Caco-2 (cell line): ENCODE measurements at regions not wholly inside any gene's neighbourhood (a gene's known extent, or its start where the extent isn't known, plus 50 kb on each side); places are given as distances from the start of the nearest gene placed in this dataset.

ENCODE experiments used
- BruUV-seq: library from RNA; stranded (reverse); fragments of 400-500 nt; replicated peaks from 2 replicates; lab custom pipeline; 2021; lab: Mats Ljungman, UMichigan
- CTCF ChIA-PET: fragments of 300-600 bp; sonication (Branson Sonifier 250); formaldehyde crosslinking; loops from one replicate; lab custom pipeline; 2022; ENCODE audit warnings: antibody characterized with exemption; lab: Charles Lee
- POLR2A ChIA-PET: fragments of 300-600 bp; sonication (Branson Sonifier 250); formaldehyde crosslinking; loops from one replicate; lab custom pipeline; 2022; ENCODE audit warnings: antibody characterized with exemption; lab: Charles Lee
- DNase-seq, 2 experiments: peaks; one replicate each; pipeline versions ENCODE4 v3.0.0 to v3.0.0-alpha.2; 2020 to 2022
- H3K27me3 ChIP-seq: replicated peaks from 2 replicates; pipeline ENCODE4 v1.6.0; 2011; ENCODE audit warnings: low read length; ENCODE audit not compliant: control insufficient read depth, insufficient read depth
- H3K36me3 ChIP-seq: 2 replicates; pipeline ENCODE4 v1.5.1; 2011; ENCODE audit warnings: low read length; ENCODE audit not compliant: control insufficient read depth, insufficient read depth
- H3K4me1 ChIP-seq: fragments of 250-450 bp; sonication (Bioruptor Pico); 2 replicates; pipeline ENCODE4 v1.5.1; 2020; ENCODE audit warnings: mild to moderate bottlenecking
- H3K4me3 ChIP-seq: 2 replicates; pipeline ENCODE4 v1.5.1; 2011; ENCODE audit warnings: low read depth, mild to moderate bottlenecking, control low read depth, low read length
- H3K9me3 ChIP-seq: fragments of 250-450 bp; sonication (Bioruptor Pico); 2 replicates; pipeline ENCODE4 v1.5.1; 2020; ENCODE audit warnings: mild to moderate bottlenecking, moderate library complexity
- H3K27ac Mint-ChIP-seq: one replicate; pipeline ENCODE4 v1.8.0; 2022; ENCODE audit warnings: mixed read lengths; ENCODE audit not compliant: unreplicated experiment
- H3K27me3 Mint-ChIP-seq: one replicate; pipeline ENCODE4 v1.8.0; 2022; ENCODE audit warnings: mixed read lengths; ENCODE audit not compliant: insufficient read depth, unreplicated experiment
- H3K36me3 Mint-ChIP-seq: one replicate; pipeline ENCODE4 v1.8.0; 2022; ENCODE audit warnings: mild to moderate bottlenecking, mixed read lengths; ENCODE audit not compliant: insufficient read depth, unreplicated experiment
- H3K4me1 Mint-ChIP-seq: one replicate; pipeline ENCODE4 v1.8.0; 2022; ENCODE audit warnings: low read depth, mixed read lengths; ENCODE audit not compliant: unreplicated experiment
- H3K4me3 Mint-ChIP-seq: one replicate; pipeline ENCODE4 v1.8.0; 2022; ENCODE audit warnings: mild to moderate bottlenecking, moderate library complexity, mixed read lengths; ENCODE audit not compliant: unreplicated experiment
- H3K9me3 Mint-ChIP-seq: one replicate; pipeline ENCODE4 v1.8.0; 2022; ENCODE audit warnings: mixed read lengths; ENCODE audit not compliant: unreplicated experiment
- intact Hi-C: fragments of 100-400 bp; cut with micrococcal nuclease; formaldehyde crosslinking; loops from one replicate; pipeline ENCODE4 v1.10.0; 2022; ENCODE audit not compliant: unreplicated experiment
- TF ChIP-seq, protein P1 (sequence below), 2 experiments: fragments of 200-600 bp in 1 of 2; IDR thresholded peaks; 1 replicate in 1 of 2; 2 replicates in 1 of 2; pipeline versions ENCODE4 v1.5.1 to v1.8.0; 2011 to 2022; ENCODE audit warnings: antibody characterized with exemption in 1 of 2, control low read depth in 1 of 2, inconsistent platforms in 1 of 2, low read depth in 1 of 2, low read length in 1 of 2, mild to moderate bottlenecking in 1 of 2, moderate library complexity in 1 of 2; ENCODE audit not compliant: insufficient read depth in 1 of 2, severe bottlenecking in 1 of 2, unreplicated experiment in 1 of 2

DNA sequence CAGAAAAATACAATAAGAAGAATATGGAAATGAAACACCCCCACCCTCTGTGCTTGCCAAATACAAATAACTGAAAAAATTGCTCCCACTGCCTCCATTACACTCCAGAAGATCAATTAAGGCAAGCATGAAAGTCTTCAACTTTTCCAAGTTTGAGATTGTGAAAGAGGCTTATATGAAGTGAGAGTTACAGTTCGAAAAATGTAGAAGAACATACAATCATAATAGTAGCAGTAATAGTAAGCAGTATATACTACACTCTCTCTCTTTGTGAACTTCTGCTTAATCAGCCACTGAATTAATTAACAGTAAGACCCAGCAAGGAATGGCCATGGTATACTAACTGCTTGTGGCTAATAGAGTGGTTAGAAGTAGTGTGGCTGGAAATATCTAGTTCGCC is 923.2 kb downstream of the RPA4 start:
- intact Hi-C loops, result no loop called here
- Mint-ChIP-seq H3K9me3 (no peaks in the 10 kb centered on the region), H3K27me3 (no peaks in the 10 kb centered on the region), H3K36me3 (no peaks in the 10 kb centered on the region), H3K4me3 (no peak overlapping the region), H3K4me1 (no peaks in the 10 kb centered on the region), H3K27ac (no peak overlapping the region)
- Histone ChIP-seq H3K4me1 (no peaks in the 10 kb centered on the region), H3K4me3 (no peak overlapping the region), H3K9me3 (no peaks in the 10 kb centered on the region), H3K36me3 (no peaks in the 10 kb centered on the region), H3K27me3 (no peaks in the 10 kb centered on the region)
- TF ChIP-seq, protein P1, sequence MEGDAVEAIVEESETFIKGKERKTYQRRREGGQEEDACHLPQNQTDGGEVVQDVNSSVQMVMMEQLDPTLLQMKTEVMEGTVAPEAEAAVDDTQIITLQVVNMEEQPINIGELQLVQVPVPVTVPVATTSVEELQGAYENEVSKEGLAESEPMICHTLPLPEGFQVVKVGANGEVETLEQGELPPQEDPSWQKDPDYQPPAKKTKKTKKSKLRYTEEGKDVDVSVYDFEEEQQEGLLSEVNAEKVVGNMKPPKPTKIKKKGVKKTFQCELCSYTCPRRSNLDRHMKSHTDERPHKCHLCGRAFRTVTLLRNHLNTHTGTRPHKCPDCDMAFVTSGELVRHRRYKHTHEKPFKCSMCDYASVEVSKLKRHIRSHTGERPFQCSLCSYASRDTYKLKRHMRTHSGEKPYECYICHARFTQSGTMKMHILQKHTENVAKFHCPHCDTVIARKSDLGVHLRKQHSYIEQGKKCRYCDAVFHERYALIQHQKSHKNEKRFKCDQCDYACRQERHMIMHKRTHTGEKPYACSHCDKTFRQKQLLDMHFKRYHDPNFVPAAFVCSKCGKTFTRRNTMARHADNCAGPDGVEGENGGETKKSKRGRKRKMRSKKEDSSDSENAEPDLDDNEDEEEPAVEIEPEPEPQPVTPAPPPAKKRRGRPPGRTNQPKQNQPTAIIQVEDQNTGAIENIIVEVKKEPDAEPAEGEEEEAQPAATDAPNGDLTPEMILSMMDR (IDR thresholded peaks at IDR 0.05; ENCODE audit: insufficient read depth in 1 of 2, low read depth in 1 of 2, low read length in 1 of 2, severe bottlenecking in 1 of 2, unreplicated experiment in 1 of 2), result no peak
- no peak for DNase-seq
- POLR2A ChIA-PET, result no interaction called here
- BruUV-seq, result no TSS peak
- CTCF ChIA-PET, result no interaction called here

DNA sequence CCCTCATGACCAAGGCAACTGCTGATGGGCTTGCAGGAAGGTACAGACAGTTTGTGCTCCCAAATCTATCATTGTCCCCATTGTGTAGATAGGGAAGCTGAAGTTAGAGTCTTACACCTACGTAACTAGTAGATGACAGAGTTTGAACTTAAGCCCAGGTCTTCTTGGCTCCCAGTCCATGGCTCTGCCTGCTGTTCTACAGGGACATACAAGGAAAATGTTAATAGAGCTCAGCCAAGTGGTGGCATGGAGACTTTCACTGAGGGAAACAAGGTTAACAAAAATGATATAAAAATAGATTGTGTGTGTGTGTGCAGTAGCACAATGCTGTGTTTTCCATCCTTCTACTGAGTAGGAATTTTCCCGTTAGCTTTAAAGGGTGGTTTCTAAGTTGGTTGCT is 936.5 kb downstream of the RPA4 start:
- Histone ChIP-seq H3K27me3 (no peaks in the 10 kb centered on the region), H3K4me3 (no peak overlapping the region), H3K36me3 (no peaks in the 10 kb centered on the region), H3K9me3 (no peaks in the 10 kb centered on the region), H3K4me1 (no peaks in the 10 kb centered on the region)
- no peak overlapping the region for H3K4me3 Mint-ChIP-seq
- BruUV-seq, result no TSS peak
- no peaks in the 10 kb centered on the region for H3K9me3 Mint-ChIP-seq
- H3K36me3 Mint-ChIP-seq, result no peaks in the 10 kb centered on the region
- ChIA-PET POLR2A (no interaction called here), CTCF (no interaction called here)
- TF ChIP-seq, protein P1 (IDR thresholded peaks at IDR 0.05; ENCODE audit: insufficient read depth in 1 of 2, low read depth in 1 of 2, low read length in 1 of 2, severe bottlenecking in 1 of 2, unreplicated experiment in 1 of 2), result no peak
- intact Hi-C loops, result no loop called here
- H3K4me1 Mint-ChIP-seq, result no peaks in the 10 kb centered on the region
- H3K27me3 Mint-ChIP-seq, result peaks cover 3% of the 10 kb centered on the region
- no peak for DNase-seq
- H3K27ac Mint-ChIP-seq, result no peak overlapping the region

DNA sequence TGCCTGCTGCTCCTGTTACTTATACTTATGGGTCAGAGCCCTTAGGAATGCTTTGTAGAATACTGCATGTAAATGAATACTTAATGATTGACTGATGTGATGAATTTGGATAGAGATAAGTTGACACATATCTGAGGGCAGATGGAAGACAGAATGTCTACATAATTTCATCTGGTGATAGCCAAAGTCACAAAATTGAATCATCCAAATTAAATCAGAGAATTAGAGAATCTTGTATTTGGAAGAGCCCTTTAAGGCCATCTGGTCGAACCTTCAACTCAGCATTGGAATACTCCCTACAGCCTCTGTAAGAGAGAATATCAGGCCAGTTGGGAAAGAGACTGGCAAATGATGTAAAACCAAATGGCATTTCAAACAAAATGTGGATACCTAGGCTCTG is 944.8 kb downstream of the RPA4 start:
- H3K27me3 Mint-ChIP-seq, result peaks cover 3% of the 10 kb centered on the region
- DNase-seq, result no peak
- CTCF ChIA-PET, result no interaction called here
- intact Hi-C loops, result no loop called here
- H3K9me3 ChIP-seq, result no peaks in the 10 kb centered on the region
- TF ChIP-seq, protein P1 (IDR thresholded peaks at IDR 0.05; ENCODE audit: insufficient read depth in 1 of 2, low read depth in 1 of 2, low read length in 1 of 2, severe bottlenecking in 1 of 2, unreplicated experiment in 1 of 2), result no peak
- POLR2A ChIA-PET, result no interaction called here
- H3K27ac Mint-ChIP-seq, result no peak overlapping the region
- no peaks in the 10 kb centered on the region for H3K36me3 ChIP-seq
- no peaks in the 10 kb centered on the region for H3K9me3 Mint-ChIP-seq
- no peaks in the 10 kb centered on the region for H3K4me1 Mint-ChIP-seq
- no TSS peak for BruUV-seq
- H3K36me3 Mint-ChIP-seq, result no peaks in the 10 kb centered on the region
- no peak overlapping the region for H3K4me3 ChIP-seq
- no peaks in the 10 kb centered on the region for H3K4me1 ChIP-seq
- H3K4me3 Mint-ChIP-seq, result no peak overlapping the region
- no peaks in the 10 kb centered on the region for H3K27me3 ChIP-seq
